ENCODE measurements at regions not wholly inside any gene's neighbourhood (a gene's known extent, or its start where the extent isn't known, plus 50 kb on each side); places are given as distances from the start of the nearest gene placed in this dataset.

GRCh38 chr21:16969636-16970035 lies 543.2 kb upstream of the CXADR start:
- no peak for DNase-seq

GRCh38 chr21:16974060-16974459 lies 538.8 kb upstream of the CXADR start:
- no peak for DNase-seq

GRCh38 chr21:16976193-16976592 lies 536.6 kb upstream of the CXADR start:
- DNase-seq: no peak

- DNase-seq: peak in 1 of 5 experiments; percentile 5
These were observed 534.4 kb upstream of the CXADR start for GRCh38 chr21:16978309-16978895.

- no peak for DNase-seq
These were observed 533.3 kb upstream of the CXADR start for GRCh38 chr21:16979574-16979973.

- DNase-seq: no peak
These were observed 529.4 kb upstream of the CXADR start for GRCh38 chr21:16983420-16983819.

GRCh38 chr21:16992448-16992847 lies 520.4 kb upstream of the CXADR start:
- DNase-seq: no peak

- no peak for DNase-seq
These were observed 519.3 kb upstream of the CXADR start for GRCh38 chr21:16993416-16994038.

- DNase-seq: no peak
These were observed 510.1 kb upstream of the CXADR start for GRCh38 chr21:17002594-17003257.

GRCh38 chr21:17003258-17003615 lies 509.6 kb upstream of the CXADR start:
- DNase-seq: no peak

GRCh38 chr21:17003763-17004373 lies 509.0 kb upstream of the CXADR start:
- DNase-seq: no peak

GRCh38 chr21:17032141-17032655 lies 480.6 kb upstream of the CXADR start:
- DNase-seq: no peak

- no peak for DNase-seq
These were observed 468.1 kb upstream of the CXADR start for GRCh38 chr21:17044696-17045095.

GRCh38 chr21:17045214-17045853 lies 467.5 kb upstream of the CXADR start:
- DNase-seq: no peak

GRCh38 chr21:17048974-17049373 lies 463.9 kb upstream of the CXADR start:
- DNase-seq: no peak

GRCh38 chr21:17050156-17050555 lies 462.7 kb upstream of the CXADR start:
- DNase-seq: no peak

GRCh38 chr21:17050646-17051045 lies 462.2 kb upstream of the CXADR start:
- DNase-seq: no peak

GRCh38 chr21:17051054-17051453 lies 461.8 kb upstream of the CXADR start:
- DNase-seq: no peak

GRCh38 chr21:17053321-17053720 lies 459.5 kb upstream of the CXADR start:
- DNase-seq: no peak

- no peak for DNase-seq
These were observed 452.9 kb upstream of the CXADR start for GRCh38 chr21:17059936-17060335.

GRCh38 chr21:17066006-17066405 lies 446.8 kb upstream of the CXADR start:
- no peak for DNase-seq

- no peak for DNase-seq
These were observed 441.8 kb upstream of the CXADR start for GRCh38 chr21:17071093-17071492.

GRCh38 chr21:17081193-17081592 lies 431.6 kb upstream of the CXADR start:
- DNase-seq: no peak

All from T-helper 2 cell (primary cell).